ENCODE measurements at regions not wholly inside any gene's neighbourhood (a gene's known extent, or its start where the extent isn't known, plus 50 kb on each side); places are given as distances from the start of the nearest gene placed in this dataset.

- no peak overlapping the region for H3K4me3 ChIP-seq (replicated peaks in 1 of 2; ENCODE audit: low read depth in 1 of 2, low read length in 2 of 2)
- H3K36me3 ChIP-seq (ENCODE audit: control insufficient read depth in 1 of 2, insufficient read depth in 2 of 2, low read length in 2 of 2), result no peaks in the 10 kb centered on the region
- no peak overlapping the region for H2AFZ ChIP-seq (ENCODE audit: low read depth, low read length, poor library complexity, severe bottlenecking)
- ChIA-PET RAD21 (ENCODE audit: low non-redundant PET in 1 of 2, low total read pairs in 2 of 2, uncharacterized antibody in 2 of 2, unreplicated experiment in 2 of 2) (no interaction called here), POLR2A (no interaction called here), CTCF (no interaction called here)
- H3K4me2 ChIP-seq (ENCODE audit: low read length), result no peak overlapping the region
- no peak for ATAC-seq
- H3K9ac ChIP-seq (ENCODE audit: low read length), result no peak overlapping the region
- no peak for TF ChIP-seq ELF1 (IDR thresholded peaks at IDR 0.05; ENCODE audit: borderline replicate concordance, low read depth)
- TF ChIP-seq FOSL1 (IDR thresholded peaks at IDR 0.05; ENCODE audit: low read depth), result no peak
- TF ChIP-seq ZFX (IDR thresholded peaks at IDR 0.05), result no peak
- TF ChIP-seq, protein P1, sequence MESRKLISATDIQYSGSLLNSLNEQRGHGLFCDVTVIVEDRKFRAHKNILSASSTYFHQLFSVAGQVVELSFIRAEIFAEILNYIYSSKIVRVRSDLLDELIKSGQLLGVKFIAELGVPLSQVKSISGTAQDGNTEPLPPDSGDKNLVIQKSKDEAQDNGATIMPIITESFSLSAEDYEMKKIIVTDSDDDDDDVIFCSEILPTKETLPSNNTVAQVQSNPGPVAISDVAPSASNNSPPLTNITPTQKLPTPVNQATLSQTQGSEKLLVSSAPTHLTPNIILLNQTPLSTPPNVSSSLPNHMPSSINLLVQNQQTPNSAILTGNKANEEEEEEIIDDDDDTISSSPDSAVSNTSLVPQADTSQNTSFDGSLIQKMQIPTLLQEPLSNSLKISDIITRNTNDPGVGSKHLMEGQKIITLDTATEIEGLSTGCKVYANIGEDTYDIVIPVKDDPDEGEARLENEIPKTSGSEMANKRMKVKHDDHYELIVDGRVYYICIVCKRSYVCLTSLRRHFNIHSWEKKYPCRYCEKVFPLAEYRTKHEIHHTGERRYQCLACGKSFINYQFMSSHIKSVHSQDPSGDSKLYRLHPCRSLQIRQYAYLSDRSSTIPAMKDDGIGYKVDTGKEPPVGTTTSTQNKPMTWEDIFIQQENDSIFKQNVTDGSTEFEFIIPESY (IDR thresholded peaks at IDR 0.05; ENCODE audit: extremely low read depth, insufficient replicate concordance, low read length), result no peak
- no peak for TF ChIP-seq SRF (IDR thresholded peaks at IDR 0.05; ENCODE audit: low read depth)
- TF ChIP-seq CEBPB (IDR thresholded peaks at IDR 0.05; ENCODE audit: low read depth), result no peak
- no peak for TF ChIP-seq POLR2A (IDR thresholded peaks at IDR 0.05; ENCODE audit: borderline replicate concordance, extremely low read depth, insufficient read depth, insufficient read length)
- no peak for TF ChIP-seq CTCF (IDR thresholded peaks at IDR 0.05 in 2 of 3, conservative IDR thresholded peaks at IDR 0.05 in 1 of 3; ENCODE audit: borderline replicate concordance in 1 of 3, insufficient read depth in 1 of 3, low read depth in 2 of 3, low read length in 2 of 3)
- TF ChIP-seq SP1 (IDR thresholded peaks at IDR 0.05; ENCODE audit: low read depth), result no peak
- TF ChIP-seq RAD21 (IDR thresholded peaks at IDR 0.05; ENCODE audit: low read depth), result no peak
- TF ChIP-seq POLR2AphosphoS5 (IDR thresholded peaks at IDR 0.05; ENCODE audit: low read depth, low read length), result no peak
- no peak for TF ChIP-seq ZNF274 (IDR thresholded peaks at IDR 0.05; ENCODE audit: low read depth, low read length)
- no peaks in the 10 kb centered on the region for H3K9me2 ChIP-seq (ENCODE audit: insufficient read depth)
- no peaks in the 10 kb centered on the region for H3K27me3 ChIP-seq (ENCODE audit: insufficient read depth, low read length)
- H3K4me1 ChIP-seq (ENCODE audit: control insufficient read depth in 1 of 2, insufficient read depth in 2 of 2, low read length in 2 of 2), result no peaks in the 10 kb centered on the region
- no TSS peak for BruUV-seq (replicated peaks)
- DNase-seq (ENCODE audit: low read depth, low spot score), result no peak
- intact Hi-C loops (cut with micrococcal nuclease), result no loop called here
- H3K27ac ChIP-seq (ENCODE audit: low read depth, low read length), result no peak overlapping the region
- H3K9me3 ChIP-seq (ENCODE audit: control insufficient read depth in 1 of 2, insufficient read depth in 1 of 2, low read depth in 1 of 2, low read length in 2 of 2), result no peaks in the 10 kb centered on the region
- H3K79me2 ChIP-seq (ENCODE audit: insufficient read depth, low read length), result no peaks in the 10 kb centered on the region
- no peaks in the 10 kb centered on the region for H4K20me1 ChIP-seq (ENCODE audit: insufficient read depth)
Observed at GRCh38 chr14:34362641-34363251, 99.3 kb downstream of the SPTSSA start.

Measured in HCT116 (cell line).